DOHH2 (cell line): ENCODE measurements at regions not wholly inside any gene's neighbourhood (a gene's known extent, or its start where the extent isn't known, plus 50 kb on each side); places are given as distances from the start of the nearest gene placed in this dataset.

Source experiments
- H3F3A ChIP-seq: fragments of 200-600 bp; sonication (generic), shearing (Covaris generic); 2 replicates; pipeline ENCODE4 v1.6.0; 2016; ENCODE audit warnings: antibody characterized with exemption, mild to moderate bottlenecking; ENCODE audit not compliant: control insufficient read depth, insufficient read depth
- H3K27ac ChIP-seq: fragments of 200-600 bp; sonication (generic); 2 replicates; pipeline ENCODE4 v1.5.1; 2014; ENCODE audit warnings: low read depth, mild to moderate bottlenecking, low read length, moderate library complexity
- H3K27me3 ChIP-seq: fragments of 200-600 bp; sonication (generic); 2 replicates; pipeline ENCODE4 v1.6.1; 2014; ENCODE audit warnings: mild to moderate bottlenecking, low read length, mixed read lengths; ENCODE audit not compliant: control insufficient read depth
- H3K36me3 ChIP-seq: fragments of 200-600 bp; sonication (generic); 2 replicates; pipeline ENCODE4 v1.6.1; 2014; ENCODE audit warnings: mild to moderate bottlenecking, low read length, moderate library complexity, mixed read lengths; ENCODE audit not compliant: control insufficient read depth
- H3K4me1 ChIP-seq: fragments of 200-600 bp; sonication (generic); 2 replicates; pipeline ENCODE4 v1.6.1; 2014; ENCODE audit warnings: mild to moderate bottlenecking, low read length, mixed read lengths; ENCODE audit not compliant: control insufficient read depth
- H3K4me2 ChIP-seq: fragments of 200-600 bp; sonication (generic); 2 replicates; pipeline ENCODE4 v1.6.0; 2014; ENCODE audit warnings: mild to moderate bottlenecking, low read length, moderate library complexity
- H3K4me3 ChIP-seq: fragments of 200-600 bp; sonication (generic); 2 replicates; pipeline ENCODE4 v1.5.1; 2014; ENCODE audit warnings: mild to moderate bottlenecking, low read length, mixed read lengths
- H3K79me2 ChIP-seq: fragments of 200-600 bp; sonication (generic); 2 replicates; pipeline ENCODE4 v1.6.1; 2014; ENCODE audit warnings: mild to moderate bottlenecking, low read length, mixed read lengths; ENCODE audit not compliant: control insufficient read depth
- H3K9me2 ChIP-seq: fragments of 200-600 bp; sonication (generic); replicated peaks from 2 replicates; pipeline ENCODE4 v1.6.1; 2014; ENCODE audit warnings: mild to moderate bottlenecking, low read length, mixed read lengths; ENCODE audit not compliant: control insufficient read depth
- H3K9me3 ChIP-seq: fragments of 200-600 bp; sonication (generic); 2 replicates; pipeline ENCODE4 v1.6.1; 2014; ENCODE audit warnings: antibody characterized with exemption, low read length, mixed read lengths; ENCODE audit not compliant: control insufficient read depth, insufficient read depth
- H4K20me1 ChIP-seq: fragments of 200-600 bp; sonication (generic); 2 replicates; pipeline ENCODE4 v1.6.0; 2014; ENCODE audit warnings: low read depth, mild to moderate bottlenecking, antibody characterized with exemption, low read length, moderate library complexity; ENCODE audit not compliant: control insufficient read depth, insufficient read depth
- CTCF ChIP-seq: fragments of 200-600 bp; sonication (generic); IDR thresholded peaks from one replicate; pipeline ENCODE4 v1.5.1; 2014; ENCODE audit warnings: antibody characterized with exemption, mild to moderate bottlenecking, low read depth, low read length; ENCODE audit not compliant: poor library complexity, severe bottlenecking
- EZH2phosphoT487 ChIP-seq: fragments of 200-600 bp; sonication (generic); IDR thresholded peaks from 2 replicates; pipeline ENCODE4 v1.6.1; 2017; ENCODE audit warnings: borderline replicate concordance, mild to moderate bottlenecking, antibody characterized with exemption, low read length, moderate library complexity, mixed read lengths

- H3K9me2 ChIP-seq: no peaks in the 10 kb centered on the region
- no peak overlapping the region for H3K4me3 ChIP-seq
- no peak overlapping the region for H3K27ac ChIP-seq
- no peaks in the 10 kb centered on the region for H3K79me2 ChIP-seq
- no peaks in the 10 kb centered on the region for H3K27me3 ChIP-seq
- no peaks in the 10 kb centered on the region for H3K4me1 ChIP-seq
- H3F3A ChIP-seq: no peaks in the 10 kb centered on the region
- no peak overlapping the region for H3K4me2 ChIP-seq
- H4K20me1 ChIP-seq: no peaks in the 10 kb centered on the region
- no peak for TF ChIP-seq CTCF
- TF ChIP-seq EZH2phosphoT487: no peak
- no peaks in the 10 kb centered on the region for H3K9me3 ChIP-seq
- H3K36me3 ChIP-seq: no peaks in the 10 kb centered on the region
Observed at GRCh38 chr1:79531790-79532189, 525.3 kb upstream of the ADGRL4 start.

- H3K9me2 ChIP-seq: no peaks in the 10 kb centered on the region
- no peaks in the 10 kb centered on the region for H4K20me1 ChIP-seq
- TF ChIP-seq CTCF (no peak), EZH2phosphoT487 (no peak)
- H3K4me1 ChIP-seq: no peaks in the 10 kb centered on the region
- no peaks in the 10 kb centered on the region for H3K79me2 ChIP-seq
- no peaks in the 10 kb centered on the region for H3K27me3 ChIP-seq
- H3K27ac ChIP-seq: no peak overlapping the region
- no peaks in the 10 kb centered on the region for H3F3A ChIP-seq
- no peak overlapping the region for H3K4me3 ChIP-seq
- no peaks in the 10 kb centered on the region for H3K36me3 ChIP-seq
- no peak overlapping the region for H3K4me2 ChIP-seq
- H3K9me3 ChIP-seq: no peaks in the 10 kb centered on the region
Observed at GRCh38 chr1:79530476-79530875, 523.9 kb upstream of the ADGRL4 start.

- no peaks in the 10 kb centered on the region for H3K9me2 ChIP-seq
- no peaks in the 10 kb centered on the region for H3K9me3 ChIP-seq
- H3F3A ChIP-seq: no peaks in the 10 kb centered on the region
- no peaks in the 10 kb centered on the region for H4K20me1 ChIP-seq
- H3K4me3 ChIP-seq: no peak overlapping the region
- H3K36me3 ChIP-seq: no peaks in the 10 kb centered on the region
- no peak overlapping the region for H3K27ac ChIP-seq
- no peaks in the 10 kb centered on the region for H3K4me1 ChIP-seq
- TF ChIP-seq CTCF: no peak
- no peak for TF ChIP-seq EZH2phosphoT487
- no peak overlapping the region for H3K4me2 ChIP-seq
- no peaks in the 10 kb centered on the region for H3K27me3 ChIP-seq
- H3K79me2 ChIP-seq: no peaks in the 10 kb centered on the region
Observed at GRCh38 chr1:79530055-79530454, 523.5 kb upstream of the ADGRL4 start.

GRCh38 chr1:79524126-79524525 lies 517.6 kb upstream of the ADGRL4 start:
- Histone ChIP-seq H3K36me3 (no peaks in the 10 kb centered on the region), H3K9me3 (no peaks in the 10 kb centered on the region; the same call in 1 of the 2 replicates), H3K4me3 (no peak overlapping the region), H3K9me2 (no peaks in the 10 kb centered on the region), H4K20me1 (no peaks in the 10 kb centered on the region), H3F3A (no peaks in the 10 kb centered on the region), H3K79me2 (no peaks in the 10 kb centered on the region), H3K4me1 (peaks cover 14% of the 10 kb centered on the region), H3K27ac (no peak overlapping the region), H3K27me3 (no peaks in the 10 kb centered on the region), H3K4me2 (no peak overlapping the region)
- no peak for TF ChIP-seq EZH2phosphoT487
- TF ChIP-seq CTCF: no peak
